Activated CD4-positive, alpha-beta T cell treated with anti-CD3 and anti-CD28 coated beads, Interleukin-2, amount 10 ng/mL, durations not matched to agents 24 days and 14 days (primary cell): ENCODE measurements at regions not wholly inside any gene's neighbourhood (a gene's known extent, or its start where the extent isn't known, plus 50 kb on each side); places are given as distances from the start of the nearest gene placed in this dataset.
A peak's percentile ranks its signal among the peaks of the same experiment; 100 is the strongest.

ENCODE experiments used
- DNase-seq: peaks from one replicate; pipeline ENCODE4 v3.0.0; 2022
- H3K27ac Mint-ChIP-seq: one replicate; pipeline ENCODE4 v1.8.0; 2022; ENCODE audit warnings: mild to moderate bottlenecking, mixed read lengths
- H3K27me3 Mint-ChIP-seq: one replicate; pipeline ENCODE4 v1.8.0; 2022; ENCODE audit warnings: mixed read lengths
- H3K36me3 Mint-ChIP-seq: one replicate; pipeline ENCODE4 v1.8.0; 2022; ENCODE audit warnings: low read depth, mild to moderate bottlenecking, mixed read lengths
- H3K4me1 Mint-ChIP-seq: one replicate; pipeline ENCODE4 v1.8.0; 2021; ENCODE audit warnings: mixed read lengths
- H3K4me3 Mint-ChIP-seq: one replicate; pipeline ENCODE4 v1.8.0; 2022; ENCODE audit warnings: mild to moderate bottlenecking, moderate library complexity, mixed read lengths
- H3K9me3 Mint-ChIP-seq: one replicate; pipeline ENCODE4 v1.8.0; 2021; ENCODE audit warnings: mixed read lengths
- intact Hi-C: fragments of 100-400 bp; cut with micrococcal nuclease; formaldehyde crosslinking; loops from one replicate; pipeline ENCODE4 v1.15.1; 2023

DNA sequence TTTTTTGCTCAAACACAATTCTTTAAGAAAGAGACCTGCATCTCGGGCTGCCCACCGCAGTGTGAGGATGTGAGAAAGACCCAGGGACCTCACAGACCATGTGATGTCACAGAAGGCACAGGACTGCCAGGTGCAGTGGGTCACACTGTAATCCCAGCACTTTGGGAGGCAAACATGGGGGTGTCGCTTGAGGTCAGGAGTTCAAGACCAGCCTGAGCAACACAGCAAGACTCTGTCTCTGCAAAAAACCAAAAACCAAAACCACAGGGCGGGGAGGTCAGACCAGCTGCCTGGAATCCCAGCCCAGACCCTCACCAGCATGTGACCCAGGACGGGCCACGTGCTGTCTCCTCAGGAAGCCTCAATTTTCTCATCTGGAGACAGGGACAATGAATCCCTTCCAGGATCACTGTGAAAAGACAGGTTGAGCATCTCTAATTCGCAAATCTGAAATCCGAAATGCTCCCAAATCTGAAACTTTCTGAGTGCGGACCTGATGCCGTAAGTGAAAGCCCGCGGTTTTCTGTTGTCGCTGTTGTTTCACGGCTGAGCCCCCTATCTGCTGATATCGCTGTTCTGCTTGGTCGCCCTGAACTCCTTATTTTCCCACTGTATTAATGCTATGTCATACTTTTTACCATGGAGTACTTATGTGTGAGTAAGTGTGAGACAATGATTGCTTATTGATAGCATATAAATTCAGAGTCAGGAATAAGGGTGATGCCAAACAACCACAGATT is 159.5 kb upstream of the PTPN1 start:
- intact Hi-C loops, result no loop called here
- Mint-ChIP-seq H3K4me3 (no peak overlapping the region), H3K27me3 (peaks cover 3% of the 10 kb centered on the region), H3K27ac (peak overlapping the region; percentile 46), H3K36me3 (no peaks in the 10 kb centered on the region), H3K9me3 (no peaks in the 10 kb centered on the region), H3K4me1 (peaks cover 54% of the 10 kb centered on the region)
- DNase-seq, result no peak

- Mint-ChIP-seq H3K4me3 (no peak overlapping the region), H3K27me3 (peaks cover 3% of the 10 kb centered on the region), H3K9me3 (no peaks in the 10 kb centered on the region), H3K4me1 (peaks cover 47% of the 10 kb centered on the region), H3K36me3 (no peaks in the 10 kb centered on the region), H3K27ac (no peak overlapping the region)
- DNase-seq, result no peak
- intact Hi-C loops, result no loop called here
These were observed 158.6 kb upstream of the PTPN1 start for GRCh38 chr20:50351541-50351940.

DNA sequence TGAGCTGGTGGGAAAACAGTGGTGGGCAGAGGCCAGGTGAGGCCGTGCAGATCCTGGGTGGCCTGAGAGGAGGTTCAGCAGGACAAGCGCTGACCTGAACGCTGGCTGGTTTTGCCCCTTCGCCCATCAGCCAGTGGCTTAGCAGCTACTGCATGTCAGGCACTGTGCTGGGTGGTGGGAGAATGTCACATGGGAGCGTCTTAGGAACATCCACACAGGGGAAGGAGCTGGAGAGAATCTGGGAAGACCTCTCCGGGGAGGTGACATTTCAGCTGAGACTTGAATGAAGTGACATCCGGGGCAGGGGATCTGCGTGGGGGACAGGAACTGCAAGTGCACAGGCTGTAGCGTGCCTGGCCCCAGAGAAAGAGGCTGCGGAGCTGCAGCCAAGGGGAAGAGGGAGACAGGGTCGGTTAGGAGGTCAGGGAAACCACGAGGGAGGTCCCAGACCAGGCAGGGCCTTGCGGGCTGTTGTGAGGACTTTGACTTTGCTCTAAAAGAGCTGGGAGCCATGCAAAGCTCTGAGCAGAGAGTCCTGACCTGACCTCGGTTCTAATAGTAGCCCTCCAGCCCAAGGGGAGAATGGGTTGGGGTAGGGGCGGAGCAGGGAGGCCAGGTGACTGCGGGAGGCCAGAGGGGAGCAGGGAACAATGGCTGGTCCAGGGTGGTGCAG is 156.8 kb upstream of the PTPN1 start:
- Mint-ChIP-seq H3K36me3 (no peaks in the 10 kb centered on the region), H3K27me3 (peaks cover 3% of the 10 kb centered on the region), H3K4me1 (peaks cover 37% of the 10 kb centered on the region), H3K4me3 (peak overlapping the region; percentile 1), H3K27ac (peak overlapping the region; percentile 76), H3K9me3 (no peaks in the 10 kb centered on the region)
- peak; percentile 68 for DNase-seq
- intact Hi-C loops, result no loop called here

GRCh38 chr20:50354721-50355589 is 155.2 kb upstream of the PTPN1 start:
- Mint-ChIP-seq H3K4me3 (no peak overlapping the region), H3K36me3 (no peaks in the 10 kb centered on the region), H3K27me3 (peaks cover 3% of the 10 kb centered on the region), H3K9me3 (no peaks in the 10 kb centered on the region), H3K4me1 (peaks cover 33% of the 10 kb centered on the region), H3K27ac (no peak overlapping the region)
- DNase-seq, result no peak
- intact Hi-C loops, result no loop called here

GRCh38 chr20:50355590-50356524 is 154.3 kb upstream of the PTPN1 start:
- no peak overlapping the region for H3K4me3 Mint-ChIP-seq
- intact Hi-C loops, result no loop called here
- peaks cover 29% of the 10 kb centered on the region for H3K4me1 Mint-ChIP-seq
- H3K36me3 Mint-ChIP-seq, result no peaks in the 10 kb centered on the region
- no peak for DNase-seq
- H3K27me3 Mint-ChIP-seq, result peaks cover 3% of the 10 kb centered on the region
- H3K27ac Mint-ChIP-seq, result no peak overlapping the region
- H3K9me3 Mint-ChIP-seq, result no peaks in the 10 kb centered on the region

DNA sequence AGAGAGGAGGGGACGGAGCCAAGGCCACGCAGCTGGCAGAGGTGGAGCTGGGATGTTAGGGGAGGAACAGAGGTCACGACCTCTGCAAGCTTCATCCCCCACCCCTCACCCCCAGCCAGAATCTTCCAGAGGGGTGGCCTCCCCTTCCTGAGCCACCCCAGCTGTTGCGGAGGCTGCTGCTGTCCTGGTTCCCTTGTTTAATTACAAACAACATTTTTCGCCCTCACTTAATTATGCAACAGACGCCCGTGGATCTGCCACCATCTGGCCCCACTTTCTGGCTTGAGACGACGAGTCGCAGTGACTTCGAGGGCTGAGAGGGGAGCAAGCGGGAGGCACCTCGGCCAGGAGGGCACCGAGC is 153.7 kb upstream of the PTPN1 start:
- intact Hi-C loops, result no loop called here
- Mint-ChIP-seq H3K4me3 (no peak overlapping the region), H3K27ac (no peak overlapping the region)

GRCh38 chr20:50356962-50357782 is 153.0 kb upstream of the PTPN1 start:
- intact Hi-C loops, result no loop called here
- peaks cover 25% of the 10 kb centered on the region for H3K4me1 Mint-ChIP-seq
- H3K27ac Mint-ChIP-seq, result no peak overlapping the region
- DNase-seq, result no peak
- peaks cover 3% of the 10 kb centered on the region for H3K27me3 Mint-ChIP-seq
- H3K4me3 Mint-ChIP-seq, result no peak overlapping the region
- H3K9me3 Mint-ChIP-seq, result no peaks in the 10 kb centered on the region
- H3K36me3 Mint-ChIP-seq, result no peaks in the 10 kb centered on the region

More for the DNA sequence above, 153.7 kb upstream of the PTPN1 start:
- Mint-ChIP-seq H3K9me3 (no peaks in the 10 kb centered on the region), H3K27me3 (peaks cover 3% of the 10 kb centered on the region), H3K4me1 (peaks cover 27% of the 10 kb centered on the region), H3K36me3 (no peaks in the 10 kb centered on the region)
- DNase-seq, result no peak

- intact Hi-C loops, result no loop called here
- H3K36me3 Mint-ChIP-seq, result no peaks in the 10 kb centered on the region
- H3K27me3 Mint-ChIP-seq, result no peaks in the 10 kb centered on the region
- H3K9me3 Mint-ChIP-seq, result no peaks in the 10 kb centered on the region
- no peak overlapping the region for H3K4me3 Mint-ChIP-seq
- peaks cover 19% of the 10 kb centered on the region for H3K4me1 Mint-ChIP-seq
- no peak for DNase-seq
- H3K27ac Mint-ChIP-seq, result no peak overlapping the region
These were observed 152.4 kb upstream of the PTPN1 start for GRCh38 chr20:50357783-50358161.

- DNase-seq, result no peak
- no peak overlapping the region for H3K4me3 Mint-ChIP-seq
- intact Hi-C loops, result no loop called here
- H3K4me1 Mint-ChIP-seq, result peaks cover 16% of the 10 kb centered on the region
- no peak overlapping the region for H3K27ac Mint-ChIP-seq
- no peaks in the 10 kb centered on the region for H3K27me3 Mint-ChIP-seq
- no peaks in the 10 kb centered on the region for H3K9me3 Mint-ChIP-seq
- no peaks in the 10 kb centered on the region for H3K36me3 Mint-ChIP-seq
These were observed 152.0 kb upstream of the PTPN1 start for GRCh38 chr20:50358166-50358565.

DNA sequence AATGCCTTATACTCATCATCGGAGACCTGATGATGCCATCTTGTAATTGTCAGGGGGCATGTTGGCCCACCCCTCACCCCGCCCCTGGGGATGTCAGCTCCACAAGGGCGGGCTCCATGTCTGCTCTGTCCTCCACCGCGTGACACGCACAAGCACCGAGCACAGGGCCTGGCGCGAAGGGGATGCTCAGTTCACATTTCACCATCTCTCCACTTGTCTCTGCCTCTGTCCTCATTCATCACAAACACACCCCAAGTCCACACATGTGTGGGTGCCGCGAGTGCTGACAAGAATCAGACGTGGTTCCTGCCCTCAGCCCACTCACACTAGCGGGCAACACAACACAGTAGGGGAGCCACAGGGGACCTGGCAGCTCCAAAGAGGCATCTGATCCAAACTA is 151.2 kb upstream of the PTPN1 start:
- Mint-ChIP-seq H3K4me3 (no peak overlapping the region), H3K4me1 (peaks cover 9% of the 10 kb centered on the region), H3K9me3 (no peaks in the 10 kb centered on the region), H3K27ac (peak overlapping the region; percentile 3), H3K27me3 (peaks cover 4% of the 10 kb centered on the region), H3K36me3 (no peaks in the 10 kb centered on the region)
- intact Hi-C loops, result no loop called here
- no peak for DNase-seq

DNA sequence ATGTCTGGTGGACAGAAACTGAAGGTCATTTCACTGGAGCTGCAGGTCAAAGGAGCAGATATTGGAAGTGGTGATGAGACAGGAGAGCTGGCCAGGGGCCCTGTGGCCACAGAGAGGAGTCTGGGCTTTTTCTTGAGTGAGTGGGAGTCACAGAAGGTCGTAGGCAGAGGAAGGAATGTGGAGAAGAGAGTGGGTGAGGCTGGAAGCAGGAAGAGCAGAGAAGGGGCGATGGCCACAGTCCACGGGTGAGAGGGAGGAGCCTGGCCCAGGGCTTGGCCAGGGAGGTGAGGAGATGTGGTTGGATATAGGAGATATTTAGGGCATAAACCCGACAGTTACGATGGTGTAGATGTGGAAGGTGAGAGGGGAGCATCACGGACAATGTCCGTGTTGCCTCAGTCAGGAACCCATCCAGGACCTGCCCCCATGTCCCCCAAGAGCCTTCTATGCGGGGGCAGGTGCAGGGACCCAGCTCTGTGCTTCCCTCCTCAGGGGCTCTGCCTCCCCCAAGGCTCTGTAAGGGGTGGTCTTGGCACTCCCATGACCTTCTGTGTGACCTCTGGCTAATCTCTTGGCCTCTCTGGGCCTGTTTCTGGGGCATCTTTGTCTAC is 150.5 kb upstream of the PTPN1 start:
- H3K9me3 Mint-ChIP-seq, result no peaks in the 10 kb centered on the region

GRCh38 chr20:50360218-50360672 is 149.9 kb upstream of the PTPN1 start:
- Mint-ChIP-seq H3K27me3 (peaks cover 7% of the 10 kb centered on the region), H3K36me3 (no peaks in the 10 kb centered on the region), H3K9me3 (no peaks in the 10 kb centered on the region), H3K4me1 (peaks cover 4% of the 10 kb centered on the region), H3K4me3 (no peak overlapping the region), H3K27ac (no peak overlapping the region)
- intact Hi-C loops, result no loop called here
- no peak for DNase-seq

More for the DNA sequence above, 150.5 kb upstream of the PTPN1 start:
- Mint-ChIP-seq H3K27me3 (peaks cover 7% of the 10 kb centered on the region), H3K27ac (no peak overlapping the region), H3K4me1 (peaks cover 7% of the 10 kb centered on the region), H3K36me3 (no peaks in the 10 kb centered on the region), H3K4me3 (no peak overlapping the region)
- intact Hi-C loops, result no loop called here
- DNase-seq, result no peak
